D721Med (cell line): ENCODE measurements at regions not wholly inside any gene's neighbourhood (a gene's known extent, or its start where the extent isn't known, plus 50 kb on each side); places are given as distances from the start of the nearest gene placed in this dataset.

Experiments used
- DNase-seq: peaks from one replicate; pipeline ENCODE4 v3.0.0; 2011; ENCODE audit warnings: low spot score; ENCODE audit not compliant: insufficient read length
- FAIRE-seq: peaks from 2 replicates; lab custom pipeline; 2011; peaks lifted over from hg19 to GRCh38; lab: Jason Lieb, UNC
- TF ChIP-seq, protein P1 (sequence below): IDR thresholded peaks from 2 replicates; pipeline ENCODE4 v1.5.1; 2012; ENCODE audit warnings: mild to moderate bottlenecking, control low read depth; ENCODE audit not compliant: insufficient read depth; ENCODE audit errors: missing control alignments

- FAIRE-seq (no peak), DNase-seq (no peak)
- TF ChIP-seq, protein P1, sequence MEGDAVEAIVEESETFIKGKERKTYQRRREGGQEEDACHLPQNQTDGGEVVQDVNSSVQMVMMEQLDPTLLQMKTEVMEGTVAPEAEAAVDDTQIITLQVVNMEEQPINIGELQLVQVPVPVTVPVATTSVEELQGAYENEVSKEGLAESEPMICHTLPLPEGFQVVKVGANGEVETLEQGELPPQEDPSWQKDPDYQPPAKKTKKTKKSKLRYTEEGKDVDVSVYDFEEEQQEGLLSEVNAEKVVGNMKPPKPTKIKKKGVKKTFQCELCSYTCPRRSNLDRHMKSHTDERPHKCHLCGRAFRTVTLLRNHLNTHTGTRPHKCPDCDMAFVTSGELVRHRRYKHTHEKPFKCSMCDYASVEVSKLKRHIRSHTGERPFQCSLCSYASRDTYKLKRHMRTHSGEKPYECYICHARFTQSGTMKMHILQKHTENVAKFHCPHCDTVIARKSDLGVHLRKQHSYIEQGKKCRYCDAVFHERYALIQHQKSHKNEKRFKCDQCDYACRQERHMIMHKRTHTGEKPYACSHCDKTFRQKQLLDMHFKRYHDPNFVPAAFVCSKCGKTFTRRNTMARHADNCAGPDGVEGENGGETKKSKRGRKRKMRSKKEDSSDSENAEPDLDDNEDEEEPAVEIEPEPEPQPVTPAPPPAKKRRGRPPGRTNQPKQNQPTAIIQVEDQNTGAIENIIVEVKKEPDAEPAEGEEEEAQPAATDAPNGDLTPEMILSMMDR: no peak
These were observed 311.0 kb downstream of the LRFN2 start for GRCh38 chr6:40276141-40276540.

- no peak for FAIRE-seq
- DNase-seq: no peak
- TF ChIP-seq, protein P1: no peak
These were observed 313.1 kb downstream of the LRFN2 start for GRCh38 chr6:40274058-40274457.

DNA sequence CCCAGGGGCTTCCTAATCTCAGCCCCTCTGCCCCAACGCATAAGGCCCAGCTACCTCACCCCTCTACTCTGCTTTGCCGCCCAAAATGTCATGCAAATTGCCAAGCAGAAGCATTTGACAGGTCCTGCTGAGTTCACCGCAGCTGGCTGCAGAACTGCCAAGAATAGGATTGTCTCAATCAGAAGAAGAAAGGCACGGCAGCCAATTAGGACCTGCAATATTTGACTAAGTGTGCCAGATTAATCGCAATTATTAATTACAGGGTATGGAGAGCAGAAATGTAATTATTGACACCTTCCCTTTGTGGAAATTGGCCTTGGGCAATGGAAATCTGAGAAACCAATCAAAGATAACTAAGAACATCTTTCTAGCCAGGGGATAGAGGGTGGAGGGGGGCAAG, 318.6 kb downstream of the LRFN2 start:
- no peak for FAIRE-seq
- DNase-seq: no peak
- TF ChIP-seq, protein P1: no peak

DNA sequence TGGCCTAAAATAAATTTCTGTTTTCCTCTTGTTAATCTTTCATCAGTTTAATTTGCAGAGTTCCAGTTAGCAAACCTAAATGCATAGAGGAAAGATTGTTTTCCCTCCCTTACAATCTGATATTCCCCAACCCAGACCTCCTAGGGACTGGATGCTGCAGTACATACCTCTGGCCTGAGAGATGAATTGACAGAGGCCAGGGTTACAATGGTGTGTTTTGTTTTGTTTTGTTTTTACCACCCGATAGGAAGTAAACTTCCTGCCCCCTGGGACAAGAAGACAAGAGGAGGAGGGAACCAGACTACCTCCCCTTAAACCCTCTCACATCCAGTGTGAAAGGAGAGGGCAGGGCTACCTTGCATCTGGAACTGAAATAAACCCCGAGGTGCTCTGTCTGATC, 319.0 kb downstream of the LRFN2 start:
- DNase-seq (no peak), FAIRE-seq (no peak)
- TF ChIP-seq, protein P1: no peak

DNA sequence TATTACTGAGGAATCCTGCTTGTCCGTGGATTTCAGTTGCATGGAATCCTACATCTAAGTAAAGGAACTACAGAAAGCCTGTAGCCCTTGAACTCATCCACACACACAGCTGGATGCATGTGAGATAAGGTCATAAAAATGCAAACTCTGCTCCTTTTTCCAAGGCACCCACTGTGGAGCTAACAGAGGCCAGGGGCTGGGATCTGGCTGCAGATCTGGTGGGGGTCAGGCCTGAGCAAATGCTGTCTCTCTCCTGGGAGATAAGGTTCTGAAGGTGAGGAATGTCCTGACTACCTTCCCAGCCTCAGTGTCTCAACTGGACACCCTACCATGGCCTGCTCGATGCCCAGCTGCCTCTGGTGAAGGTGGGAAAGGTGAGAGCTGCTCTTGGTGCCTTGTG, 321.5 kb downstream of the LRFN2 start:
- FAIRE-seq: no peak
- TF ChIP-seq, protein P1: no peak
- DNase-seq: no peak

- no peak for FAIRE-seq
- no peak for DNase-seq
- TF ChIP-seq, protein P1: no peak
These were observed 323.2 kb downstream of the LRFN2 start for GRCh38 chr6:40263970-40264369.

- no peak for FAIRE-seq
- TF ChIP-seq, protein P1: no peak
These were observed 324.8 kb downstream of the LRFN2 start for GRCh38 chr6:40262363-40262762.

More at GRCh38 chr6:40262363-40262762, 324.8 kb downstream of the LRFN2 start:
- no peak for DNase-seq
